CD4-positive, alpha-beta T cell (primary cell): ENCODE measurements at regions not wholly inside any gene's neighbourhood (a gene's known extent, or its start where the extent isn't known, plus 50 kb on each side); places are given as distances from the start of the nearest gene placed in this dataset.

Experiments
- ATAC-seq: fragments of 200-7000 bp; cut with Tn5 transposase; one replicate; pipeline ENCODE4 v1.10.0; 2022; ENCODE audit warnings: mild to moderate bottlenecking; ENCODE audit not compliant: poor library complexity
- CTCF ChIA-PET: fragments of 350-600 bp; sonication (Branson Sonifier 250); formaldehyde crosslinking; loops from one replicate; lab custom pipeline; 2021; ENCODE audit warnings: antibody characterized with exemption, inconsistent platforms; lab: Charles Lee
- POLR2A ChIA-PET: fragments of 350-600 bp; sonication (Branson Sonifier 250); formaldehyde crosslinking; loops from one replicate; lab custom pipeline; 2021; ENCODE audit warnings: antibody characterized with exemption, inconsistent platforms; lab: Charles Lee
- DNase-seq, 14 experiments: peaks; one replicate each; pipeline ENCODE4 v3.0.0-alpha.2; 2013 to 2020; ENCODE audit warnings: mixed read lengths in 2 of 14
- H3K27ac ChIP-seq, 2 donors: one replicate each; pipeline versions ENCODE4 v1.5.1 to v1.7.0; 2013; ENCODE audit warnings: low read length in 2 of 2, low read depth in 1 of 2, mild to moderate bottlenecking in 1 of 2
- H3K27me3 ChIP-seq, 2 experiments: 1 replicate in 1 of 2; 2 replicates in 1 of 2; pipeline versions ENCODE4 v1.6.1 to v1.7.0; 2013; ENCODE audit warnings: low read length in 2 of 2, control low read depth in 1 of 2, mild to moderate bottlenecking in 1 of 2, moderate library complexity in 1 of 2; ENCODE audit not compliant: insufficient read depth in 2 of 2, control insufficient read depth in 1 of 2
- H3K36me3 ChIP-seq: one replicate; pipeline ENCODE4 v1.6.1; 2013; ENCODE audit warnings: low read length, control low read depth; ENCODE audit not compliant: insufficient read depth
- H3K4me1 ChIP-seq: one replicate; pipeline ENCODE4 v1.6.1; 2013; ENCODE audit warnings: low read length, control low read depth; ENCODE audit not compliant: insufficient read depth
- H3K4me3 ChIP-seq: one replicate; pipeline ENCODE4 v1.5.1; 2013; ENCODE audit warnings: mild to moderate bottlenecking, low read length, moderate library complexity
- H3K9me3 ChIP-seq, 2 experiments: 1 replicate in 1 of 2; 2 replicates in 1 of 2; pipeline versions ENCODE4 v1.6.1 to v1.7.0; 2013; ENCODE audit warnings: low read length in 2 of 2, mild to moderate bottlenecking in 2 of 2, control low read depth in 1 of 2, moderate library complexity in 1 of 2; ENCODE audit not compliant: control insufficient read depth in 1 of 2, insufficient read depth in 1 of 2
- H3K27ac Mint-ChIP-seq: one replicate; pipeline ENCODE4 v1.8.0; 2020; ENCODE audit warnings: mixed read lengths
- H3K27me3 Mint-ChIP-seq: one replicate; pipeline ENCODE4 v1.8.0; 2021; ENCODE audit warnings: mixed read lengths
- H3K36me3 Mint-ChIP-seq: one replicate; pipeline ENCODE4 v1.8.0; 2021; ENCODE audit warnings: low read depth, mixed read lengths
- H3K4me1 Mint-ChIP-seq: one replicate; pipeline ENCODE4 v1.8.0; 2021; ENCODE audit warnings: low read depth, mixed read lengths
- H3K4me3 Mint-ChIP-seq: one replicate; pipeline ENCODE4 v1.8.0; 2020; ENCODE audit warnings: mild to moderate bottlenecking, mixed read lengths
- H3K9me3 Mint-ChIP-seq: one replicate; pipeline ENCODE4 v1.8.0; 2020; ENCODE audit warnings: mixed read lengths
- intact Hi-C, 2 experiments: fragments of 100-400 bp; cut with DNase I in 1 of 2; cut with micrococcal nuclease in 1 of 2; formaldehyde crosslinking; loops; one replicate each; pipeline versions ENCODE4 v1.15.1 to v1.9.0; 2023 to 2025; cut with DNase I, micrococcal nuclease
- TF ChIP-seq, protein P1 (sequence below): fragments of 200-600 bp; IDR thresholded peaks from one replicate; pipeline ENCODE4 v1.8.0; 2022; ENCODE audit warnings: antibody characterized with exemption, mild to moderate bottlenecking

DNA sequence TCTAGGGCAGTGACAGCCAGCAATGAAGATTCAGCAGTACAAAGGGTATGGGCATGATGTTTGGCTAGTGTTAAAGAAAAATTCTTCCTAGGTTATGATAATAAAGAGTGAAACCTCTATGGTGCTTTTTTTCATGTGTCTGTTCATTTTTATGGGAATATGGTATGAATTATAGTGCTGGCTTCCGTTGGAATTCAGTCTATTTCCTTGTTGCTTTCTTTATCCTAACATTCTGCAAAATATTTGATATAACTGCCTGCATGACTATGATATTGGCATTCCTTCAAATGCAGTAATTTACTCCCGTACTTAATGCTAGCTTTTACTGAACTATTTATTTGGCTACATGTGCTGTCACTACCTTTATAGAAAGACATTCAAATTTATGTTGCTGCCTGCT is 57.6 kb upstream of the ATP11B start:
- intact Hi-C loops = no loop called here
- Histone ChIP-seq H3K27ac (no peak overlapping the region), H3K36me3 (no peaks in the 10 kb centered on the region), H3K9me3 (no peaks in the 10 kb centered on the region), H3K27me3 (peaks cover 0 to 2% of the 10 kb centered on the region in 2 experiments), H3K4me1 (no peaks in the 10 kb centered on the region), H3K4me3 (no peak overlapping the region)
- ATAC-seq = no peak
- ChIA-PET CTCF (no interaction called here), POLR2A (no interaction called here)
- Mint-ChIP-seq H3K4me1 (no peaks in the 10 kb centered on the region), H3K27me3 (peaks cover 5% of the 10 kb centered on the region), H3K4me3 (no peak overlapping the region), H3K9me3 (no peaks in the 10 kb centered on the region), H3K36me3 (no peaks in the 10 kb centered on the region), H3K27ac (no peak overlapping the region)
- no peak for DNase-seq
- TF ChIP-seq, protein P1, sequence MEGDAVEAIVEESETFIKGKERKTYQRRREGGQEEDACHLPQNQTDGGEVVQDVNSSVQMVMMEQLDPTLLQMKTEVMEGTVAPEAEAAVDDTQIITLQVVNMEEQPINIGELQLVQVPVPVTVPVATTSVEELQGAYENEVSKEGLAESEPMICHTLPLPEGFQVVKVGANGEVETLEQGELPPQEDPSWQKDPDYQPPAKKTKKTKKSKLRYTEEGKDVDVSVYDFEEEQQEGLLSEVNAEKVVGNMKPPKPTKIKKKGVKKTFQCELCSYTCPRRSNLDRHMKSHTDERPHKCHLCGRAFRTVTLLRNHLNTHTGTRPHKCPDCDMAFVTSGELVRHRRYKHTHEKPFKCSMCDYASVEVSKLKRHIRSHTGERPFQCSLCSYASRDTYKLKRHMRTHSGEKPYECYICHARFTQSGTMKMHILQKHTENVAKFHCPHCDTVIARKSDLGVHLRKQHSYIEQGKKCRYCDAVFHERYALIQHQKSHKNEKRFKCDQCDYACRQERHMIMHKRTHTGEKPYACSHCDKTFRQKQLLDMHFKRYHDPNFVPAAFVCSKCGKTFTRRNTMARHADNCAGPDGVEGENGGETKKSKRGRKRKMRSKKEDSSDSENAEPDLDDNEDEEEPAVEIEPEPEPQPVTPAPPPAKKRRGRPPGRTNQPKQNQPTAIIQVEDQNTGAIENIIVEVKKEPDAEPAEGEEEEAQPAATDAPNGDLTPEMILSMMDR = no peak

DNA sequence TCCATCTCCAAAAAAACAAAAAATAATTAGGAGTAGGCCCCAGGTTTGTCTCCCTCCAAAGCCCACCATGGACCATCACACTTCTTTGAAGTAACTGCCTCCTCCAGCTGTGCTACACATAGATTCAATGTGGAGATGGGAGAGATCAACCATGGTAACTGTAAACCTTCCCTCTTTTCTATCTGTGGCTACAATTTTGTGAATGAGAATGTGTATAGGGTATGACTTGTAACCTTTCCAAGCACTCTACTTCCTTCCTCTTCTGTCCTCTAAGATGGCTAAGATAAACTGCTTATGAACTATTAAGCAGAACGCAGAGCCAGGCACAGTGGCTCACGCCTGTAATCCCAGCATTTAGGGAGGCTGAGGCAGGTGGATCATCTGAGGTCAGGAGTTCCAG is 55.5 kb upstream of the ATP11B start:
- Mint-ChIP-seq H3K4me1 (no peaks in the 10 kb centered on the region), H3K9me3 (no peaks in the 10 kb centered on the region), H3K27ac (no peak overlapping the region), H3K4me3 (no peak overlapping the region), H3K36me3 (no peaks in the 10 kb centered on the region), H3K27me3 (peaks cover 8% of the 10 kb centered on the region)
- Histone ChIP-seq H3K27ac (no peak overlapping the region), H3K27me3 (peaks cover 0 to 4% of the 10 kb centered on the region in 2 experiments), H3K9me3 (no peaks in the 10 kb centered on the region), H3K4me1 (no peaks in the 10 kb centered on the region), H3K4me3 (no peak overlapping the region), H3K36me3 (no peaks in the 10 kb centered on the region)
- TF ChIP-seq, protein P1 = no peak
- ChIA-PET POLR2A (no interaction called here), CTCF (no interaction called here)
- no peak for DNase-seq
- no peak for ATAC-seq
- intact Hi-C loops = no loop called here

DNA sequence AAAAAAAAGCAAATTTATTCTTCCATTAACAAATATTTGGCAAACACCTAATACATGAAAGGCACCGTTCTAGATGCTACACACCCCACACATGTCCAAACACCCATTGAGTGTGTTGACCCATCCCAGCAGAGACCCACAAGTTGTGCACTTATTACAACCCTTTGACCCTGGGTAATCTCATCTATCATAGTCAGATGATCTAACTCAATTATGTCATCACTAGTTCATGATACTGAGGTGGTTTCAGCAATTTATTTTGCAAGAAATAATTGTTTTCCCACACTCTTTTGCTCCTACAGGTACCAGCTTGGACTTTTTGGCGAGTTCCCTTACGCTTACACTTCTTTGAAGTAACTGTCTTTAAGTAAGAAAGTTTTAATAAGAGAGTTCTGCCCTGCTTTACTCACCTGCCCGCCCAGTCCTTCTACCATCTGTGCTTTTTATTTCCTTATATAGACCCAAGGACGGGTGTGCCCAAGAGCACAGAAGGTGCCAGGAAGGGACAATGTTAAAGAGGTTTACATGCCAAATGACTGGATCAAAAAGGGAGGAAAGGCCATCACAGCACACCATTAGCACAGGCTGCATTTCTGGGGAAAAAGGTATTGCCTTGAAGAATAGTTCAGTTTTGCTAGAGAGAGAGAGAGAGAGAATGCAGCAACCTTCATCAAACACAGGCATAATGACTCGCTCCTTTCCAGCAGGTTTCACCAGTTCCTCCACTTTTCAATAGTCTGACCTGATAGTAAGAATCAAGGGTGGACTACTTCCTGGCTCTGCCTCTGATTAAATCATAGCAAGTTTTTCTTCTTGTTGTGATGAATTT is 54.5 kb upstream of the ATP11B start:
- TF ChIP-seq, protein P1 = no peak
- no peak for ATAC-seq
- H3K27ac ChIP-seq = no peak overlapping the region
- no peaks in the 10 kb centered on the region for H3K4me1 Mint-ChIP-seq
- H3K27ac Mint-ChIP-seq = no peak overlapping the region
- no peaks in the 10 kb centered on the region for H3K9me3 Mint-ChIP-seq
- H3K4me1 ChIP-seq = no peaks in the 10 kb centered on the region
- H3K36me3 ChIP-seq = no peaks in the 10 kb centered on the region
- no peak overlapping the region for H3K4me3 Mint-ChIP-seq
- intact Hi-C loops = no loop called here
- no peak overlapping the region for H3K4me3 ChIP-seq
- DNase-seq = no peak
- POLR2A ChIA-PET = no interaction called here
- H3K36me3 Mint-ChIP-seq = no peaks in the 10 kb centered on the region
- CTCF ChIA-PET = no interaction called here
- H3K9me3 ChIP-seq = no peaks in the 10 kb centered on the region
- peaks cover 8% of the 10 kb centered on the region for H3K27me3 Mint-ChIP-seq
- H3K27me3 ChIP-seq = peaks cover 0 to 4% of the 10 kb centered on the region in 2 experiments
